NT2/D1 (cell line): ENCODE measurements at regions not wholly inside any gene's neighbourhood (a gene's known extent, or its start where the extent isn't known, plus 50 kb on each side); places are given as distances from the start of the nearest gene placed in this dataset.

Experiments
- SUZ12 ChIP-seq: IDR thresholded peaks from 2 replicates; pipeline ENCODE4 v1.6.1; 2011; ENCODE audit not compliant: insufficient read length, insufficient read depth; ENCODE audit errors: extremely low read depth
- YY1 ChIP-seq: IDR thresholded peaks from 2 replicates; pipeline ENCODE4 v1.6.1; 2011; ENCODE audit not compliant: insufficient read length, insufficient read depth

- TF ChIP-seq YY1 (no peak), SUZ12 (no peak)
Observed at GRCh38 chr3:177936721-177937120, 599.5 kb upstream of the KCNMB2 start.
